Testis (tissue), 2 donors: ENCODE measurements at regions not wholly inside any gene's neighbourhood (a gene's known extent, or its start where the extent isn't known, plus 50 kb on each side); places are given as distances from the start of the nearest gene placed in this dataset.

Experiments used
- CTCF ChIP-seq, 3 experiments: fragments of 450-650 bp in 2 of 3; fragments of 200-600 bp in 1 of 3; sonication (generic) in 1 of 3; IDR thresholded peaks; one replicate each; pipeline ENCODE4 v1.5.1; 2016 to 2019; ENCODE audit warnings: antibody characterized with exemption in 3 of 3, mild to moderate bottlenecking in 2 of 3, moderate library complexity in 1 of 3
- POLR2A ChIP-seq: fragments of 450-650 bp; IDR thresholded peaks from one replicate; pipeline ENCODE4 v1.6.1; 2017; ENCODE audit warnings: antibody characterized with exemption, mild to moderate bottlenecking, moderate library complexity

GRCh38 chr3:67783281-67784250, 129.2 kb upstream of the SUCLG2 start:
- TF ChIP-seq CTCF (IDR thresholded peaks at IDR 0.05): no peak
- no peak for TF ChIP-seq POLR2A
